GM12865 (cell line): ENCODE measurements at regions not wholly inside any gene's neighbourhood (a gene's known extent, or its start where the extent isn't known, plus 50 kb on each side); places are given as distances from the start of the nearest gene placed in this dataset.

Source experiments
- DNase-seq: peaks from one replicate; pipeline ENCODE4 v3.0.0; 2010; ENCODE audit warnings: low read depth
- H3K4me3 ChIP-seq: 2 replicates; pipeline ENCODE4 v1.5.1; 2011; ENCODE audit warnings: mild to moderate bottlenecking, low read depth, low read length, control low read depth
- CTCF ChIP-seq: IDR thresholded peaks from 2 replicates; pipeline ENCODE4 v1.5.1; 2011; ENCODE audit warnings: low read length, control low read depth, low read depth, inconsistent platforms; ENCODE audit not compliant: insufficient read depth; ENCODE audit errors: missing control alignments

GRCh38 chr1:100628631-100629081, 90.7 kb downstream of the GPR88 start:
- DNase-seq: no peak
- H3K4me3 ChIP-seq: no peak overlapping the region
- no peak for TF ChIP-seq CTCF

GRCh38 chr1:100629391-100629790, 90.2 kb upstream of the VCAM1 start:
- no peak for DNase-seq
- no peak for TF ChIP-seq CTCF
- H3K4me3 ChIP-seq: no peak overlapping the region

- no peak overlapping the region for H3K4me3 ChIP-seq
- no peak for TF ChIP-seq CTCF
- no peak for DNase-seq
These were observed 88.5 kb upstream of the VCAM1 start for GRCh38 chr1:100631015-100631551.

- H3K4me3 ChIP-seq: no peak overlapping the region
- TF ChIP-seq CTCF: no peak
- DNase-seq: no peak
These were observed 76.7 kb upstream of the VCAM1 start for GRCh38 chr1:100642826-100643225.

GRCh38 chr1:100643471-100644196, 75.9 kb upstream of the VCAM1 start:
- no peak overlapping the region for H3K4me3 ChIP-seq
- no peak for TF ChIP-seq CTCF
- no peak for DNase-seq

GRCh38 chr1:100646001-100646400, 73.5 kb upstream of the VCAM1 start:
- no peak overlapping the region for H3K4me3 ChIP-seq
- no peak for DNase-seq
- TF ChIP-seq CTCF: no peak

GRCh38 chr1:100649146-100649545, 70.4 kb upstream of the VCAM1 start:
- no peak for TF ChIP-seq CTCF
- no peak for DNase-seq

More at GRCh38 chr1:100649146-100649545, 70.4 kb upstream of the VCAM1 start:
- H3K4me3 ChIP-seq: no peak overlapping the region
